ENCODE measurements at regions not wholly inside any gene's neighbourhood (a gene's known extent, or its start where the extent isn't known, plus 50 kb on each side); places are given as distances from the start of the nearest gene placed in this dataset.

DNA sequence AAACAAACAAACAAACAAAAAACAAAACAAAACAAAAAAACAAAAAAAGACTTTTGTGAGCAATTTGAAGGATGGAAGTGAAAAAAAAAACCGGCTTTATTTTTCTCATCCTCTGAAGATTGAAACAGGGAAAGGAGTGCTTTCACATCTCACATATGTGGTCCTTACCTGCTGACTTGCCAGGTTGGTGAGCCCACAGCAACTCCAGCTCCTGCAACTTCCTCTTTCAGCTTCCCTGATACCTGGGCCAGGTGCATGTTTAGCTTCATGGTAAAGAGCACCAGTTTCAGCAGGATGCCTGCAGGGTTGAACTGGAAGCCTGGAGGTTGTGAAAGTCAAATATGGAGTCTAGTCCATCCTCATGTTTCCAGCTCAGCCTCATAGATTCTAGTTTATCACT is 221.2 kb upstream of the OTX2 start:
- no peak for DNase-seq
- no peak overlapping the region for H3K4me3 ChIP-seq (ENCODE audit: low read length)
- no peak overlapping the region for H2AFZ ChIP-seq (ENCODE audit: low read length)
- no peaks in the 10 kb centered on the region for H3K4me1 ChIP-seq (ENCODE audit: low read length)
- H3K27ac ChIP-seq (ENCODE audit: low read length) = no peak overlapping the region
- no peaks in the 10 kb centered on the region for H3K79me2 ChIP-seq (ENCODE audit: low read length)
- no peaks in the 10 kb centered on the region for H3K36me3 ChIP-seq (ENCODE audit: insufficient read depth, low read length)
- H3K9me3 ChIP-seq (ENCODE audit: low read length) = no peaks in the 10 kb centered on the region
- H3K9ac ChIP-seq (ENCODE audit: low read length) = no peak overlapping the region
- H3K9me2 ChIP-seq (replicated peaks; ENCODE audit: insufficient read depth, low read length) = no peaks in the 10 kb centered on the region
- no peak overlapping the region for H3K4me2 ChIP-seq (ENCODE audit: low read depth, low read length, poor library complexity, severe bottlenecking)
- H3K27me3 ChIP-seq (ENCODE audit: low read length) = no peaks in the 10 kb centered on the region
- H4K20me1 ChIP-seq (ENCODE audit: insufficient read depth, low read depth, low read length) = no peaks in the 10 kb centered on the region

DNA sequence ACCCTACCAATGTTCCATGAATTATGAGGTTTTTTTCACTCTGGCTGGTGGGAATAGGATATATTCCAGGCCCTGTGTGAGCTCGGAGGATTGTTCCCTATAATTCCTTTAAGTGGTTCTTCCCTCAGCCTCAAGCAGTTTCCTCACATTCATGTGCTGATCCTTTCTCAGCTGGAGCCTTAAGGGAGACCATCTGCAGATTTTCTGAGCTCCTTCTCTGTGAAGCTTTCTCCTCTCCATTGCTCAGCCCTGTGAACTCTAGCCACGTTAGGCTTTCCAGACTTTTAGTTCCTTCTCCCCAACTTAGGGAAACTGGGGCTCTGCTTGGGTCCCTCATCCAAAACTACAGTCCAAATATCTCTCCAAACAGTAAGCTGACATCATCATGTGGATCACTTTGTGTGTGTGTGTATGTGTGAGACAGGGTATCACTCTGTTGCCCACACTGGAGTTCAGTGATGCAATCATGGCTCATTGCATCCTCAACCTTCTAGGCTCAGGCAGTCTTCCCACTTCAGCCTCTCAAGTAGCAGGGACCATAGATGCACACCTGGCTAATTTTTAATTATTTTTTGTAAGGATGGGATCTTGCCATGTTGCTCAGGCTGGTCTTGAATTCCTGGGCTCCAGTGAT is 219.5 kb upstream of the OTX2 start:
- H3K4me3 ChIP-seq (ENCODE audit: low read length) = no peak overlapping the region
- H3K27me3 ChIP-seq (ENCODE audit: low read length) = no peaks in the 10 kb centered on the region
- H4K20me1 ChIP-seq (ENCODE audit: insufficient read depth, low read depth, low read length) = no peaks in the 10 kb centered on the region
- H3K9ac ChIP-seq (ENCODE audit: low read length) = no peak overlapping the region
- H3K4me2 ChIP-seq (ENCODE audit: low read depth, low read length, poor library complexity, severe bottlenecking) = no peak overlapping the region
- no peaks in the 10 kb centered on the region for H3K9me3 ChIP-seq (ENCODE audit: low read length)
- no peak for DNase-seq
- no peak overlapping the region for H3K27ac ChIP-seq (ENCODE audit: low read length)
- no peak overlapping the region for H2AFZ ChIP-seq (ENCODE audit: low read length)
- no peaks in the 10 kb centered on the region for H3K36me3 ChIP-seq (ENCODE audit: insufficient read depth, low read length)
- no peaks in the 10 kb centered on the region for H3K9me2 ChIP-seq (replicated peaks; ENCODE audit: insufficient read depth, low read length)
- H3K79me2 ChIP-seq (ENCODE audit: low read length) = no peaks in the 10 kb centered on the region
- no peaks in the 10 kb centered on the region for H3K4me1 ChIP-seq (ENCODE audit: low read length)

DNA sequence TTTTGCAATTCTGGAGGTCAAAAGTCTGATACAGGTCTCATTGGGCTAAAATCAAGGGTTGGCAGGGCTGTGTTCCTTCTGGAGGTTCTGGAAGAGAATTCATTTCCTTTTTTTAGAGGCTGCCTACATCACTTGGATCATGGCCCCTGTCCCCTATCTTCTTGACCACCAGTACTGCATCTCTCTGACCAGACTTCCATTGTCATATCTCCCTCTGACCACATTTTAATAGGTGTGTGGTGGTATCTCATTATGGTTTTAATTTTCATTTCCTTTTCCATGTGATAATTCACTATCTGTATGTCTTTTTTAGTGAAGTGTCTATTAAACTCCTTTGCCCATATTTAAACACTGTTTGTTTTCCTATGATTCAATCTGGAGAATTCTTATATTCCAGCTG is 215.2 kb upstream of the OTX2 start:
- Histone ChIP-seq H3K4me2 (ENCODE audit: low read depth, low read length, poor library complexity, severe bottlenecking) (no peak overlapping the region), H3K4me1 (ENCODE audit: low read length) (no peaks in the 10 kb centered on the region)

DNA sequence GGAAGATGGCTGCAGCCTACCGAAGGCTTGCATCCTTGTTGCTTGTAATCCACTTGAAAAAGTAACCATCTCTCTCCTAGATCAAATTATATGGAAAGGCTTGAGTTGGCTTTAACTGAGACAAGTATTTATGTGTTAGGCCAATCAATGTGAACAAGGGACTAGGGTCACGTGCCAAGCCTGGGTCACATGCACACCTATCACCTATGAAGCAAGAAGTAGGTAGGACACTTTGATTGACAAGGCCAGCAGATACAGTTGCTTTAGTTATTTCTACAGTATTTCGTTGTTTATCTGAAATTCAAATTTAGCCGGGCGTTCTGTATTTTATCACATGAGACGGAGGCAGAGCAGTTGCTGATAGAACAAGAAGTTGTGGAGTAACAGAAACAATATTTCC is 212.3 kb upstream of the OTX2 start:
- Histone ChIP-seq H3K4me2 (ENCODE audit: low read depth, low read length, poor library complexity, severe bottlenecking) (no peak overlapping the region), H3K9ac (ENCODE audit: low read length) (no peak overlapping the region), H3K4me3 (ENCODE audit: low read length) (no peak overlapping the region), H3K9me2 (replicated peaks; ENCODE audit: insufficient read depth, low read length) (no peaks in the 10 kb centered on the region), H3K36me3 (ENCODE audit: insufficient read depth, low read length) (no peaks in the 10 kb centered on the region), H3K27me3 (ENCODE audit: low read length) (no peaks in the 10 kb centered on the region), H4K20me1 (ENCODE audit: insufficient read depth, low read depth, low read length) (no peaks in the 10 kb centered on the region), H2AFZ (ENCODE audit: low read length) (no peak overlapping the region), H3K27ac (ENCODE audit: low read length) (no peak overlapping the region), H3K4me1 (ENCODE audit: low read length) (no peaks in the 10 kb centered on the region), H3K9me3 (ENCODE audit: low read length) (no peaks in the 10 kb centered on the region), H3K79me2 (ENCODE audit: low read length) (no peaks in the 10 kb centered on the region)
- no peak for DNase-seq

More for the DNA sequence above, 215.2 kb upstream of the OTX2 start:
- Histone ChIP-seq H3K4me3 (ENCODE audit: low read length) (no peak overlapping the region), H4K20me1 (ENCODE audit: insufficient read depth, low read depth, low read length) (no peaks in the 10 kb centered on the region), H2AFZ (ENCODE audit: low read length) (no peak overlapping the region), H3K9ac (ENCODE audit: low read length) (no peak overlapping the region), H3K36me3 (ENCODE audit: insufficient read depth, low read length) (no peaks in the 10 kb centered on the region), H3K9me3 (ENCODE audit: low read length) (no peaks in the 10 kb centered on the region), H3K79me2 (ENCODE audit: low read length) (no peaks in the 10 kb centered on the region), H3K27ac (ENCODE audit: low read length) (no peak overlapping the region), H3K9me2 (replicated peaks; ENCODE audit: insufficient read depth, low read length) (no peaks in the 10 kb centered on the region), H3K27me3 (ENCODE audit: low read length) (no peaks in the 10 kb centered on the region)
- DNase-seq = no peak

DNA sequence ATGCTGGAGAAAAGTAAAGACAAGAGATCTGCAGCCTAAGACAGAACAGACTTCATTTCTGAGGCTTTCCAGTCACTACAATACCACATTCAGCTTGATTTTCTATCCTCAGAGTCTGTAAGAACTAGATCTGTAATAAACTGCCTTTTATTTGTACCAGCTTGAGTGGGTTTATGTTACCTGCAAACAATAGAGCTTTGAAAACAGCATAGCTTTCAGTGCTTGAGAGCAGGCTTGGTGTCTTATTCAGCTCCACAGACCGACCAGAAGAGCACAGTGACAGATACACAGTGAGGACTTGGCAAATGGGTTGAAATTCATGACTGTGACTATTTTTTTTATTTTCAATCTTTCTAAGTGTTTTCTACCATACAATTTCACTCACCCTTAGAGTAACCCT is 207.8 kb upstream of the OTX2 start:
- no peaks in the 10 kb centered on the region for H3K27me3 ChIP-seq (ENCODE audit: low read length)
- H4K20me1 ChIP-seq (ENCODE audit: insufficient read depth, low read depth, low read length) = no peaks in the 10 kb centered on the region
- no peak overlapping the region for H3K4me2 ChIP-seq (ENCODE audit: low read depth, low read length, poor library complexity, severe bottlenecking)
- no peaks in the 10 kb centered on the region for H3K36me3 ChIP-seq (ENCODE audit: insufficient read depth, low read length)
- no peak overlapping the region for H3K4me3 ChIP-seq (ENCODE audit: low read length)
- no peaks in the 10 kb centered on the region for H3K79me2 ChIP-seq (ENCODE audit: low read length)
- no peak overlapping the region for H2AFZ ChIP-seq (ENCODE audit: low read length)
- H3K9me2 ChIP-seq (replicated peaks; ENCODE audit: insufficient read depth, low read length) = no peaks in the 10 kb centered on the region
- H3K9me3 ChIP-seq (ENCODE audit: low read length) = peaks cover 3% of the 10 kb centered on the region; the same call in 1 of the 2 replicates
- H3K27ac ChIP-seq (ENCODE audit: low read length) = no peak overlapping the region
- H3K4me1 ChIP-seq (ENCODE audit: low read length) = no peaks in the 10 kb centered on the region
- no peak overlapping the region for H3K9ac ChIP-seq (ENCODE audit: low read length)
- no peak for DNase-seq

DNA sequence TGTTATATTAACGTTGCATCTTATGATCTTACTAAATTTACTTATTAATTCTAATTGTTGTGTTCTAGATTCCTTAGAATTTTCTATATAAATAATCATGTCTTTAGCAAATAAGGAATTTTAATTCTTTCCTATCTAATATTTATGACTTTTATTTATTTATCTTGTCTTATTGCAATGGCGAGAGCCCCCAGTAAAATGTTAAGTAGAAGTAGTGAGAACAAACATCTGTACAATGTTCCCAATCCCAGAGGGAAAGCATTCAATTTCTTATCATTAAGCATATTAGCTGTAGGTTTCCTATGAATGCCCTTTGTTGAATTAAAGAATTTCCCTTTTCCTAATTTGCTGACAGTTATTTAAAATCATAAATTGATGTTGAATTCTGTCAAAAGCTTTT is 203.7 kb upstream of the OTX2 start:
- no peak overlapping the region for H2AFZ ChIP-seq (ENCODE audit: low read length)
- H3K4me2 ChIP-seq (ENCODE audit: low read depth, low read length, poor library complexity, severe bottlenecking) = no peak overlapping the region
- peaks cover 3% of the 10 kb centered on the region; the same call in 1 of the 2 replicates for H3K9me3 ChIP-seq (ENCODE audit: low read length)
- H3K9ac ChIP-seq (ENCODE audit: low read length) = no peak overlapping the region
- no peaks in the 10 kb centered on the region for H3K4me1 ChIP-seq (ENCODE audit: low read length)
- DNase-seq = no peak
- H3K36me3 ChIP-seq (ENCODE audit: insufficient read depth, low read length) = no peaks in the 10 kb centered on the region
- no peaks in the 10 kb centered on the region for H4K20me1 ChIP-seq (ENCODE audit: insufficient read depth, low read depth, low read length)
- H3K79me2 ChIP-seq (ENCODE audit: low read length) = no peaks in the 10 kb centered on the region
- no peaks in the 10 kb centered on the region for H3K27me3 ChIP-seq (ENCODE audit: low read length)
- H3K9me2 ChIP-seq (replicated peaks; ENCODE audit: insufficient read depth, low read length) = no peaks in the 10 kb centered on the region
- no peak overlapping the region for H3K27ac ChIP-seq (ENCODE audit: low read length)
- no peak overlapping the region for H3K4me3 ChIP-seq (ENCODE audit: low read length)

DNA sequence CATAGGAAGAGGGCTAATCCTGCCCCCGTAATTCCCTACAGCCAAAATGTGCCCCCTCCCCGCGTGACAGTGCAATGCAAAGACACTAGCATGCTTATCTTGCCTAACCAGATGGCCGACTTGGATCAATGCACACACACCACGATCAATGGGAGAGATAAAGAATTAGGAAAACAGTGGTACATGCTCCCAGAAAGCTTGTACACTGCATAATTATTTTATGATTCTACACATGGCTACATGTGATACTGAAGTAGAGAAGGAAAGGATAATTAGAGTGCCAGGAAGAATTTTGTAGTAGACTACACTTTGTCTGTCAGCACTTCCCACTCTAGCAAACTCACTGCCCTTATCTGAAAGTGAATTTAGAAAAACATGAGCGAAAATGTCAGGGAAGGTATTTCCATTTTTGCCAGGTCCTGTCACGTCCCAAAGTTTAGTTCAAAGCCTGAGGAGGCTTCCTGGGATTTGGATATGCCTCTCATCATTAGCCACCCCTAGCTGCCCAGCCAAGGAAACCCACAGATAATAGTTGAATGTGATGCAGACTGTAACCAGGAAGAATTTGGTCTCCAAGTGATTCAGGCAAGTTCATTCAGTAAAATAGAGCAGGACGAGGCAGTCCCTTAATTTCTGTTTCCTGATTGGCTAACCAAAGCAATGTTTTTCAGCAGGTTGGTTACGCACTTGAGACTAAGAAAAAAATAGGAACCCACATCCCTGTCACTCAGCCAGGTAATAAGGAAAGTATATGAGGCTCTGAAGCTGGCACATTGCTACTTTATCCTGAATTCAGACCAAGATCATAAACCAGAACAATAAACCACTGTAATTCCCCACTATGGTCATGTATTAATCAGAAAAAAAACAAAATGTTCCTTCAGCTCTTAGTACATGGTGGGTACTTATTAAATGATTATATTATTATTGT is 199.6 kb upstream of the OTX2 start:
- H4K20me1 ChIP-seq (ENCODE audit: insufficient read depth, low read depth, low read length) = no peaks in the 10 kb centered on the region
- no peaks in the 10 kb centered on the region for H3K36me3 ChIP-seq (ENCODE audit: insufficient read depth, low read length)
- H3K9me3 ChIP-seq (ENCODE audit: low read length) = peaks cover 3% of the 10 kb centered on the region; the same call in 1 of the 2 replicates
- H2AFZ ChIP-seq (ENCODE audit: low read length) = no peak overlapping the region
- H3K27ac ChIP-seq (ENCODE audit: low read length) = no peak overlapping the region
- no peak overlapping the region for H3K4me3 ChIP-seq (ENCODE audit: low read length)
- H3K4me2 ChIP-seq (ENCODE audit: low read depth, low read length, poor library complexity, severe bottlenecking) = no peak overlapping the region
- no peaks in the 10 kb centered on the region for H3K4me1 ChIP-seq (ENCODE audit: low read length)
- H3K9ac ChIP-seq (ENCODE audit: low read length) = no peak overlapping the region
- no peak for DNase-seq
- no peaks in the 10 kb centered on the region for H3K9me2 ChIP-seq (replicated peaks; ENCODE audit: insufficient read depth, low read length)
- H3K27me3 ChIP-seq (ENCODE audit: low read length) = no peaks in the 10 kb centered on the region
- no peaks in the 10 kb centered on the region for H3K79me2 ChIP-seq (ENCODE audit: low read length)

DNA sequence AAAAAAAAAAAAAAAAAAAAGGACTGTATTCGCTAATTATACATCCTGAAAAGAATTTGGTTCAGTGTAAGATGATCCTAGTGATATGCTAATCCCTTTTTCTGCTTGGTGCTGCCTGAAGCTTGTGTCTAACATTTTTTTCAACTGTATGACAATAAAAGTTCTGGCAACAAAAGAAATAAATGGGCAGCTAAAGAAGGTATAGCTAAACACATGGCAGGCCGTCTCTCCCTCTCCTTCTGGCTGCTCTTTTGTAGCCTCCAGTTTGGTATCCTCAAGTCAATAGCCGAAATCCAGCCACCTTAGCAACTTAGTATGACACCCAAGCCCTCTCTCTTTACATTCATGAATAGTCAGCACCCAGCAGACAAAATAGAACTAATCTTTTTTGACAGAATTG is 198.3 kb upstream of the OTX2 start:
- no peak overlapping the region for H3K4me2 ChIP-seq (ENCODE audit: low read depth, low read length, poor library complexity, severe bottlenecking)
- DNase-seq = no peak
- H4K20me1 ChIP-seq (ENCODE audit: insufficient read depth, low read depth, low read length) = no peaks in the 10 kb centered on the region
- H2AFZ ChIP-seq (ENCODE audit: low read length) = no peak overlapping the region
- H3K9ac ChIP-seq (ENCODE audit: low read length) = no peak overlapping the region
- no peaks in the 10 kb centered on the region for H3K27me3 ChIP-seq (ENCODE audit: low read length)
- H3K4me1 ChIP-seq (ENCODE audit: low read length) = no peaks in the 10 kb centered on the region
- no peaks in the 10 kb centered on the region for H3K9me3 ChIP-seq (ENCODE audit: low read length)
- no peak overlapping the region for H3K27ac ChIP-seq (ENCODE audit: low read length)
- no peaks in the 10 kb centered on the region for H3K36me3 ChIP-seq (ENCODE audit: insufficient read depth, low read length)
- H3K4me3 ChIP-seq (ENCODE audit: low read length) = no peak overlapping the region
- H3K9me2 ChIP-seq (replicated peaks; ENCODE audit: insufficient read depth, low read length) = no peaks in the 10 kb centered on the region
- no peaks in the 10 kb centered on the region for H3K79me2 ChIP-seq (ENCODE audit: low read length)

Measured in Karpas-422 (cell line).